Astrocyte (in vitro differentiated cells and primary cell): ENCODE measurements at regions not wholly inside any gene's neighbourhood (a gene's known extent, or its start where the extent isn't known, plus 50 kb on each side); places are given as distances from the start of the nearest gene placed in this dataset.
"Not testable (repeated sequence)": the region's sequence is repeated elsewhere in the genome, so short reads cannot be mapped to it uniquely, and the experiment has no call there.

Source experiments
- DNase-seq: peaks from one replicate; pipeline ENCODE4 v3.0.0-alpha.2; 2010; ENCODE audit warnings: low read depth
- FAIRE-seq: peaks from 2 replicates; lab custom pipeline; 2011; peaks lifted over from hg19 to GRCh38; lab: Jason Lieb, UNC
- H2AFZ ChIP-seq: 2 replicates; pipeline ENCODE4 v1.6.0; 2012; ENCODE audit warnings: low read depth, low read length, inconsistent platforms
- H3K27ac ChIP-seq: 2 replicates; pipeline ENCODE4 v1.5.1; 2011; ENCODE audit warnings: low read depth, low read length, inconsistent platforms
- H3K27me3 ChIP-seq: 2 replicates; pipeline ENCODE4 v1.6.0; 2011; ENCODE audit warnings: low read length, inconsistent platforms; ENCODE audit not compliant: insufficient read depth
- H3K36me3 ChIP-seq: 2 replicates; pipeline ENCODE4 v1.5.1; 2011; ENCODE audit warnings: low read length, inconsistent platforms; ENCODE audit not compliant: insufficient read depth
- H3K4me1 ChIP-seq: 2 replicates; pipeline ENCODE4 v1.5.1; 2011; ENCODE audit warnings: low read length, inconsistent platforms; ENCODE audit not compliant: insufficient read depth
- H3K4me2 ChIP-seq: 2 replicates; pipeline ENCODE4 v1.6.0; 2012; ENCODE audit warnings: low read length, inconsistent platforms
- H3K4me3 ChIP-seq: 2 replicates; pipeline ENCODE4 v1.5.1; 2011; ENCODE audit warnings: low read depth, mild to moderate bottlenecking, low read length, inconsistent platforms; ENCODE audit not compliant: insufficient read depth
- H3K79me2 ChIP-seq: 2 replicates; pipeline ENCODE4 v1.6.0; 2012; ENCODE audit warnings: mild to moderate bottlenecking, low read length, inconsistent platforms; ENCODE audit not compliant: insufficient read depth
- H3K9ac ChIP-seq: 2 replicates; pipeline ENCODE4 v1.6.0; 2012; ENCODE audit warnings: mild to moderate bottlenecking, low read length, inconsistent platforms
- H3K9me3 ChIP-seq: 2 replicates; pipeline ENCODE4 v1.5.1; 2012; ENCODE audit warnings: low read depth, mild to moderate bottlenecking, low read length, inconsistent platforms; ENCODE audit not compliant: insufficient read depth
- H4K20me1 ChIP-seq: 2 replicates; pipeline ENCODE4 v1.6.0; 2012; ENCODE audit warnings: low read length, inconsistent platforms; ENCODE audit not compliant: insufficient read depth
- H3K27ac Mint-ChIP-seq: one replicate; pipeline ENCODE4 v1.8.0; 2021; ENCODE audit warnings: mild to moderate bottlenecking, mixed read lengths; ENCODE audit not compliant: unreplicated experiment
- H3K27me3 Mint-ChIP-seq: one replicate; pipeline ENCODE4 v1.8.0; 2021; ENCODE audit warnings: low read depth, mixed read lengths; ENCODE audit not compliant: unreplicated experiment
- H3K36me3 Mint-ChIP-seq: one replicate; pipeline ENCODE4 v1.8.0; 2021; ENCODE audit warnings: low read depth, mixed read lengths; ENCODE audit not compliant: unreplicated experiment
- H3K4me1 Mint-ChIP-seq: one replicate; pipeline ENCODE4 v1.8.0; 2021; ENCODE audit warnings: low read depth, mixed read lengths; ENCODE audit not compliant: unreplicated experiment
- H3K4me3 Mint-ChIP-seq: one replicate; pipeline ENCODE4 v1.8.0; 2021; ENCODE audit warnings: mild to moderate bottlenecking, moderate library complexity, mixed read lengths; ENCODE audit not compliant: unreplicated experiment
- H3K9me3 Mint-ChIP-seq: one replicate; pipeline ENCODE4 v1.8.0; 2021; ENCODE audit warnings: mild to moderate bottlenecking, mixed read lengths; ENCODE audit not compliant: unreplicated experiment
- CTCF ChIP-seq: IDR thresholded peaks from 2 replicates; pipeline ENCODE4 v1.5.1; 2011; ENCODE audit warnings: low read depth, mild to moderate bottlenecking, inconsistent platforms, low read length, moderate library complexity; ENCODE audit not compliant: insufficient read depth
- EZH2 ChIP-seq: IDR thresholded peaks from 2 replicates; pipeline ENCODE4 v1.6.1; 2012; ENCODE audit warnings: mild to moderate bottlenecking, low read length, inconsistent platforms; ENCODE audit not compliant: insufficient read depth

GRCh38 chr12:28781671-28782652 lies 367.1 kb upstream of the FAR2 start:
- Mint-ChIP-seq H3K4me3 (no peak overlapping the region), H3K36me3 (no peaks in the 10 kb centered on the region), H3K27ac (no peak overlapping the region), H3K9me3 (no peaks in the 10 kb centered on the region), H3K4me1 (peaks cover 12% of the 10 kb centered on the region), H3K27me3 (no peaks in the 10 kb centered on the region)
- Histone ChIP-seq H3K9ac (no peak overlapping the region), H3K36me3 (no peaks in the 10 kb centered on the region), H3K9me3 (no peaks in the 10 kb centered on the region), H3K27me3 (no peaks in the 10 kb centered on the region), H3K4me2 (no peak overlapping the region), H3K4me3 (no peak overlapping the region), H4K20me1 (no peaks in the 10 kb centered on the region), H2AFZ (no peak overlapping the region), H3K27ac (no peak overlapping the region), H3K79me2 (no peaks in the 10 kb centered on the region), H3K4me1 (peaks cover 3% of the 10 kb centered on the region)
- TF ChIP-seq EZH2 (no peak), CTCF (no peak)
- FAIRE-seq (peak; percentile 41), DNase-seq (no peak)

- Histone ChIP-seq H3K36me3 (no peaks in the 10 kb centered on the region), H3K27ac (no peak overlapping the region), H3K4me3 (no peak overlapping the region), H3K27me3 (no peaks in the 10 kb centered on the region), H4K20me1 (no peaks in the 10 kb centered on the region), H3K79me2 (no peaks in the 10 kb centered on the region), H2AFZ (no peak overlapping the region), H3K9ac (no peak overlapping the region), H3K4me2 (no peak overlapping the region), H3K9me3 (no peaks in the 10 kb centered on the region), H3K4me1 (peaks cover 5% of the 10 kb centered on the region)
- no peak overlapping the region for H3K27ac Mint-ChIP-seq
- FAIRE-seq = no peak
- H3K9me3 Mint-ChIP-seq = no peaks in the 10 kb centered on the region
- H3K36me3 Mint-ChIP-seq = no peaks in the 10 kb centered on the region
- peaks cover 14% of the 10 kb centered on the region for H3K4me1 Mint-ChIP-seq
- no peak for TF ChIP-seq CTCF
- no peak for TF ChIP-seq EZH2
- no peaks in the 10 kb centered on the region for H3K27me3 Mint-ChIP-seq
- DNase-seq = no peak
- H3K4me3 Mint-ChIP-seq = no peak overlapping the region
Observed at GRCh38 chr12:28782812-28783211, 366.3 kb upstream of the FAR2 start.

GRCh38 chr12:28787151-28787550 lies 361.9 kb upstream of the FAR2 start:
- no peaks in the 10 kb centered on the region for H3K36me3 ChIP-seq
- no peak overlapping the region for H3K4me3 ChIP-seq
- no peak overlapping the region for H2AFZ ChIP-seq
- Mint-ChIP-seq H3K9me3 (no peaks in the 10 kb centered on the region), H3K4me1 (peaks cover 10% of the 10 kb centered on the region), H3K4me3 (no peak overlapping the region), H3K27me3 (no peaks in the 10 kb centered on the region), H3K27ac (no peak overlapping the region), H3K36me3 (no peaks in the 10 kb centered on the region)
- no peaks in the 10 kb centered on the region for H3K79me2 ChIP-seq
- H3K27me3 ChIP-seq = no peaks in the 10 kb centered on the region
- H3K9me3 ChIP-seq = no peaks in the 10 kb centered on the region
- FAIRE-seq (no peak), DNase-seq (peak; percentile 43)
- no peak overlapping the region for H3K27ac ChIP-seq
- H3K4me2 ChIP-seq = no peak overlapping the region
- TF ChIP-seq EZH2 = no peak
- TF ChIP-seq CTCF = no peak
- H3K4me1 ChIP-seq = peaks cover 5% of the 10 kb centered on the region
- H3K9ac ChIP-seq = no peak overlapping the region
- H4K20me1 ChIP-seq = no peaks in the 10 kb centered on the region

- H3K4me1 Mint-ChIP-seq = peaks cover 15% of the 10 kb centered on the region
- FAIRE-seq, DNase-seq, H3K4me1 ChIP-seq, H3K27me3 Mint-ChIP-seq, H4K20me1 ChIP-seq, H3K4me2 ChIP-seq, H2AFZ ChIP-seq, H3K9me3 ChIP-seq, H3K4me3 ChIP-seq, H3K4me3 Mint-ChIP-seq, H3K9ac ChIP-seq, H3K36me3 Mint-ChIP-seq, H3K9me3 Mint-ChIP-seq, H3K27me3 ChIP-seq, H3K27ac Mint-ChIP-seq, H3K36me3 ChIP-seq, H3K79me2 ChIP-seq, H3K27ac ChIP-seq: not testable (repeated sequence)
Observed at GRCh38 chr12:28788256-28788655, 360.8 kb upstream of the FAR2 start.
